TTC549 (cell line): ENCODE measurements at regions not wholly inside any gene's neighbourhood (a gene's known extent, or its start where the extent isn't known, plus 50 kb on each side); places are given as distances from the start of the nearest gene placed in this dataset.

Source experiments
- FAIRE-seq: peaks from 2 replicates; lab custom pipeline; 2012; peaks lifted over from hg19 to GRCh38; lab: Jason Lieb, UNC

DNA sequence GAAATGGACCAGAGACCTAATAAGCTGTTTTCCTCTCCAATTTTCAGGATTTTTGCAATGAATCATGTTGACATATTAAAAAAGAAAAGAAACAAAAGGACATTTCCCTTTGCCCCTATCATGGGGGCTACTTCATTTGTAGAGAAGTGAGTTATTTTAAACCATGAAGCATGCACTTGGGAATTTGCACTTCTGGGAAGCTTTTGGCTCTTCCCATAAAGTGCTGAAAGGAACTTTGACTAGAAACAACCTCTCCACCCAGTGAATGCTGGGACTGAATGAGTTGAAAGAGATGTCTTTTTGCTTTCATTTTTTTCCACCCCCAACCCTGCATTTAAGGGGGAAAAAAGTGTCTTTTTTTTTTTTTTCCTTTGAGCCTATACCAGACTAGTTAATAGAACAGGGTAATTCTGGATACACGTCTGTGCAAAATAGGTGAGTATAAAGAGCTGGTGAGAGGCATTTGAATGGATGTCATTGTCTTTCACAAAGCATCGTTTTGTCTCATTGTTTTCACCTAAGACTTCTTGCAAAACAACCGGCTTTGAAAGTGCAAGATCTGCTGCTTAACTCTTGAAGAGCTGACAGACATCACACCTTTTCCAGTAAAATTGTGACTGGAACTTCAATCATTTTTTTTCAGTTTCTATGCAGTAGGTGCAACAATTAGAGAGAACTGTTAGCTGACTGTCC lies 138.7 kb upstream of the BACH2 start:
- no peak for FAIRE-seq

- no peak for FAIRE-seq
These were observed 137.5 kb upstream of the BACH2 start for GRCh38 chr6:90434094-90434493.

- no peak for FAIRE-seq
These were observed 136.3 kb upstream of the BACH2 start for GRCh38 chr6:90432937-90433336.

DNA sequence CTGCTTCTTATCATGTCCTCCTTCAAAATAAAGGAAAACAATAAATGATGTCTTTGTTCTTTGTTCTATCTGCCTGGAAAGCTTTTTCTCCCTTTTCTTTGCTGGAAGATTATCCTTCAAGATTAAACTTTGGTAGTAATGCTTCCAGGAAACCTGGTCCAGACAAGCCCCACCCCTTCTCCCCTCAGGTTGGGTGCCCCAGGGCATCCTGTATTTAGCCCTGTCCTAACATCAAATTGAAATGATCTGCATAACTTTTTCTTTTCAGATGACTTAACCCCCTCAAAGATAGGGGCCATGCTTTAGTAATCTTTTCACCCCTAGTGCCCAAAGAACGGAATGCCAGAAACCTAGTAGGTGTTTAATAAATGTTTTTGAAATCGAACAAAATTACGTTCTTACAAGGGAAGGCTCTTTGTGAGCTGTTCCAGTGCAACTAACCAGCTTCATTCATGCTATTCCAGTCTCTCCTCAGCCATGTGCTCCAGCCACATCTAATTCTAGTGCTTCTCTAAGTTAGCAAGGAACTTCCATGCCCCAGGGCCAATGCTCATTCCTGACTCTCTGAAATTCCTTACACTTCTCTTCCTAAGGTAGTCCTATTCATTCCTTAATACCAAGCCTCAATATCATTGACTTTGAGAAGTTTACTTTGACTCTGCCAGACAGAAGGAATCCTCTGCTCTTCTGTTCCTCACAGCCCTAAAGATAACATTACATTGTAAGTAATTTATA lies 135.6 kb upstream of the BACH2 start:
- no peak for FAIRE-seq

GRCh38 chr6:90431576-90431975 lies 134.9 kb upstream of the BACH2 start:
- no peak for FAIRE-seq

GRCh38 chr6:90429713-90430112 lies 133.1 kb upstream of the BACH2 start:
- no peak for FAIRE-seq

- no peak for FAIRE-seq
These were observed 131.9 kb upstream of the BACH2 start for GRCh38 chr6:90428514-90428913.

DNA sequence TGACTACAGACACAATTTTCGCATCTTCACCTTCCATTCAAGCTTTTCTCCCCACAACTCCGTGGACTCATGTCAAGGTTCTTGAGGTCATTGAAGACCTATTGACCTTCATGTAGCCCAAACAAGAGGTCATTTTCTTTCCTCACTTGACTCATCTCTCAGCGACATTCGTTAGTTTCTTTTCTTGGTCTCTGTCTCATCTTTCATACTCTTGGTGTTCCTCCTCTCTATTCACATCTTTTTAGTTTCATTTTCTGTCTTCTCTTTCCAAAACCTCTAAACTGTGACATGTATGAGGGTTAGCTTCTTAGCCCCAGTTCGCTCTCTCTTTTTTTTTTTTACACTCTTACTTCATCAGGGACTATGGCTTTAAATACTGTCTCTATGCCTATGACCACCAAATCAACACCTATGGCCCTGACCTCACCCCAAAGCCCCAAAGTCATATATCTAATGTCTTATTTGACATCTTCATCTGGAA lies 128.6 kb upstream of the BACH2 start:
- FAIRE-seq = no peak

- no peak for FAIRE-seq
These were observed 127.9 kb upstream of the BACH2 start for GRCh38 chr6:90424580-90424979.

GRCh38 chr6:90421666-90422065 lies 125.0 kb upstream of the BACH2 start:
- no peak for FAIRE-seq

DNA sequence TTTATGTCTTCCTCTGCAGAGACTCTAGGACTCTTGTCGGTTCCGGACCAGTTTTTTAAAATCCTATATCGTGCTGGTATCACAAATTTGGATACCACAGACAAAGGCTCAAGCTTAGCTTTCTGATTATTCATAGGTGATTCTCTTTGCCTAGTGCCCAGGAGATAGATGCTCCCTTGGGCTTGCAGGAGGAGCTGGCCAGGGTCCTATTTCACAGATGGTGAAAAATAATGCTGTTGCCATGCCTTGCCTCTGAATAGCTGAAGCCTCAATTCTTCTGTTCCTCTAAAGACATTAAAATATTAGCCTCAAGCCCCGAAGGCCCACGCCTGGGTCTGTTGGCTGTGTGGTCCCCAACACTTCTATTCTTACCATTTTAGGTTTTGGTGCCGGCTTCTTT lies 123.9 kb upstream of the BACH2 start:
- no peak for FAIRE-seq

GRCh38 chr6:90417385-90417784 lies 120.7 kb upstream of the BACH2 start:
- no peak for FAIRE-seq

DNA sequence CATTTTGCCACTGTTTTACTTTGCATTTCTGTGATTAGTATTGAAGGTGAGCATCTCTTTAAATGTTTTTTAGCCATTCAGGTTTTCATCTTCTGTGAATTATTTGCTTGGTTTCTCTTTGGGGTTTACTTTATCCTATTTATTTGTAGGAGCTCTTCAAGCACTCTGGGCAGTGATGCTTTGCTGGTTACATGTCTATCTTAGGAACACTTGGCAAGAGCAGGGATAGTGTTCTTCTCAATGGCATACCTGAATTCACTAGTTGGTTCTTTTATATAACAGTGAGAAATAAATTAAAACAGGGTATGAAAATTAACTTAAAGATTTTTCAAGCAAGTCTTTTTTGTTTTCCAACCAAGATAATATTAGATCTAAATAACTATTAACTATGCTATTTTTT lies 119.7 kb upstream of the BACH2 start:
- no peak for FAIRE-seq

GRCh38 chr6:90415178-90415577 lies 118.5 kb upstream of the BACH2 start:
- FAIRE-seq = no peak

GRCh38 chr6:90414352-90414751 lies 117.7 kb upstream of the BACH2 start:
- FAIRE-seq = no peak

DNA sequence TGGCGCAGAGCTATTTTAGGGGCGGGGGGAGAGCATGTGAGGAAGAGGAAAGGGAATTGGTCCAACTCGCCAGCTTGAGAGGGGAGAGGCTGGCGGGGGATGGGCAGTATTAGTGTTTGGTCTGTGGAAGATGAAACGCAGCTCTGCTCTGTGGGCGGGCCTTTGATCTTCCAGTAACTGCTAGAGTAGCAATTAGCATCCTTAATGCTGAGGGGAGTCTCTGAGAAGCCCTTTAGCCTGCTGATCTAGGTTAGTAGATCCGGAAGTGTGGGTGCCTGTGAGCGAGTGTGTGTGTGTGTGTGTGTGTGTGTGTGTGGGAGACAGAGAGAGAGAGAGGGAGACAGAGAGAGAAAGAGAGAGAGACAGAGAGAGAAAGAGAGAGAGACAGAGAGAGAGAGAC lies 117.2 kb upstream of the BACH2 start:
- FAIRE-seq = no peak

DNA sequence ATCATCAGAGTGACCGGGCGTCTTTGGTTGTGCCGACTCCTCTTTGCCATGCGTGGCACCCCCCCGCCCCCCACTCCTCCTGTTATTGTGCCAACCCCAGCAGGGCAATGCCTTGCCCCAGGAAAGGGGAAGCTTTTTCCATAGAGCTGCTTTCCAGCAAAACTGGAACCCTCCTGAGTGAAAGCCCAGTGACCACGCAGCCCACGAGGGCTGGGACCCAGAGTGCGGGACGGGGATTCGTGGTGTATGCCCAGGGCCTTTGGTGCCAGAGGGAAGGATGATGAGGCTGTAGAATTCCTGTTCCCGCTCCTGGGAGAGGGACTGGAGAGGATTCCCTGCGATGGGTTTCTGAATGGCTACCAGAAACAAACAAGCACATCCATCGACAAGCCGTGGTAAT lies 116.8 kb upstream of the BACH2 start:
- FAIRE-seq = no peak

DNA sequence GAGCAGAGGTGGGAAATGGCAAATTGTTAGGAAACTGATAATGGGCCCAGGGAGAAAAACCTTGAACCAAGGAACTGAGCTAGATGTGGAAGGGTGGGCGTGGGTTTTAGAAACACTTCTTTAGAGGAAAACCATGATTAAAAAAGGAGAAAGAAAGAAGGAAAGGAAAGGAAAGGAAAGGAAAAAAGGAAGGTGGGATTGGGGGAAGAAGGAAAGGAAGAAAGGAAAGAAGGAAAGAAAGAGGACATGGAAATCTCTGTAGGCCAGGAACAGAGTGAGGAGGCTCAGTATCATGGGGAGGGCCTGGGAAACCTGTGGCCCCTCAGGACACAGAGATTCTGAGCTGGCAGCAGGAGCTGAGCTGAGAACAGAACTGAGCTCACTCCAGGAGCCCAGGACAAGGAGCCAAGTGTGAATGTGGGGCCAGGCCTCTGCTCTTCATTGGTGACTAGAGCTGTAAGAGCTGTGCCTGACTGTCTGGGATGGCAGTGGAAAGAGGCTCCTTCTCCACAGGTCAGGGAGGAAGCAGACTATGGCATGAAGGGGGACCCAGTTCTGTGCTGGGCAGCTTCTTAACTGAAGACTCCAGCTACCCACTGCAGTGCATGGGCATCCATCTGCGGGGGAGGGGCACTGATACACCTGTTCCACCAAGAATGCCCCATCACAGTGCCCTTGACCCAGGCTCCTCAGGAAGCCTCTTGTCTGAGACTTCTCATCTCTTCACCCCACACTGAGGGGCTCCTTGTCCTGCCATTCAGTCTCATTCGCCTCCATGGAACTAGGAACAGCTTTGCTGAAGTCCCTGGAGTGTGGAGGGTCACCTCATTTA lies 116.1 kb upstream of the BACH2 start:
- no peak for FAIRE-seq

DNA sequence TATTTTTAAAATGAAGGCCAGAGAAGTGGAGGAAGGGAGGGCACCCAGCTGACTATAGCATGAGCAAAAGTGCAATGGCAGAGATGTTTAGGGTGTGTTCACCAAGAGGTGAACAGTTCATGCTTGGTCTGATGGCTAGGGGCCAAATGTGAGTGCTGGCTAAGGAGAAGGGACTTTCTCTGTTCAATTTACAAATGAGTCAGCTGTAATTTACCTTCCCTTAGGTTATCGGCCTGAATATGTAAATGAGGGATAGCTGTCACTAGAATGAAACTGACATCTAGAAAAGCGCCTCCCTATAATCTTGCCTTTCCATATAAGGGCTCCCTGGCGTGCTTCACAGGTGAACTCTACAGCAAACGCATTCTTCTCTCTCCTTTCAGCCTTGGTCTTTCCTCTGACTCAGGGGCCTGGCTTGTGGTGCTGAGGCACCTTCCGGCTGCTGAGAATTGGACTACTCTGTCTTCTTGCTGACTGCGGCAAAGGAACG lies 114.7 kb upstream of the BACH2 start:
- no peak for FAIRE-seq

DNA sequence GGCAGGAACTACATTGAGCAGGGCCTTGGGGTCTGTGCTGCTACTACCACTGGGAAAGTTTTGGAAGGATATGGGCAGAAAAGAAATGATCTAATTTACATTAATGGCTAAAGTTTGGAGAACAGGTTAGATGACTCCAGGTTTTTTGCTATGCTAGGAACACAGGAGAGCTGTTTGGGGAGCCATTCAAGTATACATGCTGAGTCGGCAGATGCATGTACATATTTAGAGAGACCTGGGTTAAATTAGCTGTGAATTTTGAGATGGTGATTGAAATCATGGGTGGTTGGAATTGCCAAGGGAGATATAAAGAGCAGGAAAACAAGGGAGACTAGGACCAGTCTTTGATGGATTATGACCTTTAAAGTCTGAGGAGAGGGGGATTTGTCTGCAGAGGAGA lies 113.1 kb upstream of the BACH2 start:
- FAIRE-seq = no peak

GRCh38 chr6:90406957-90407356 lies 110.3 kb upstream of the BACH2 start:
- FAIRE-seq = no peak

DNA sequence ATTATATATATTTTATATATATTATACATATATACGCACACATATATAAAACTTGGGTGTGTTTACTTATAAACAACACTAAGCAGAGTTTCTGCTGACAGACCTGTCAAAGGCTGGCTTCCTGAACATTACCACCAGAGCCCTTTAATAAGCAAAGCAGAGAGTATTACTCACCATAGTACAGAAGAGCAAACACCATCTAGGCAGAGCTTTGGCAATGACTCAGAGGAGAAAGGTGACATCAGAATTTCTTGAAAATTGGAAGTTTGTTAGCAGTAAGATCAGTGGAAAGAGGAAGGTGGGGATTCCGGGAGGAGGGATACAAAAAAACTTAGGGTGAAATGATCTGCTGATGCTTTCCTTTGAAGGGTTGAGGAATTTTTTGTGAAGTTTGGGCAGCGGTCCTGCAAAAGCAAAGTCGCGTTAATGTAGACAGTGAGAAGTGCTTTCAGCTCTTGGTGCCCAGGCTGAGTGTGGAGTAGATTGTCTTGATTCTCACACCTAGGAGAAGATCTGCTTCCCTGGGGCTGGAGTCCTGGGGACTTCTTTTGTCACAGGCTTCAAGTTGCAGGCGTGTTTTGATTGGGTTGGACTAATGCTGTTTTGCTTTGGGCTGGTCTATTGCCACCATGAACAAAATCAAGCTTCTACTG lies 109.6 kb upstream of the BACH2 start:
- no peak for FAIRE-seq
